Omental fat pad (tissue), 3 donors: ENCODE measurements at regions not wholly inside any gene's neighbourhood (a gene's known extent, or its start where the extent isn't known, plus 50 kb on each side); places are given as distances from the start of the nearest gene placed in this dataset.

Experiments
- ATAC-seq: fragments of 150-250 bp; one replicate; pipeline ENCODE4 v1.9.1; 2016; ENCODE audit warnings: mild to moderate bottlenecking, moderate library complexity; ENCODE audit not compliant: low FRiP score
- DNase-seq: peaks from one replicate; pipeline ENCODE4 v3.0.0-alpha.2; 2019; ENCODE audit warnings: low spot score
- TF ChIP-seq, protein P1 (sequence below), 3 donors: fragments of 450-650 bp; IDR thresholded peaks; one replicate each; pipeline ENCODE4 v1.5.1; 2016 to 2017; ENCODE audit warnings: antibody characterized with exemption in 3 of 3, mild to moderate bottlenecking in 3 of 3, moderate library complexity in 2 of 3

GRCh38 chr10:109450702-109451101, 472.6 kb downstream of the XPNPEP1 start:
- DNase-seq = no peak
- ATAC-seq = no peak
- TF ChIP-seq, protein P1, sequence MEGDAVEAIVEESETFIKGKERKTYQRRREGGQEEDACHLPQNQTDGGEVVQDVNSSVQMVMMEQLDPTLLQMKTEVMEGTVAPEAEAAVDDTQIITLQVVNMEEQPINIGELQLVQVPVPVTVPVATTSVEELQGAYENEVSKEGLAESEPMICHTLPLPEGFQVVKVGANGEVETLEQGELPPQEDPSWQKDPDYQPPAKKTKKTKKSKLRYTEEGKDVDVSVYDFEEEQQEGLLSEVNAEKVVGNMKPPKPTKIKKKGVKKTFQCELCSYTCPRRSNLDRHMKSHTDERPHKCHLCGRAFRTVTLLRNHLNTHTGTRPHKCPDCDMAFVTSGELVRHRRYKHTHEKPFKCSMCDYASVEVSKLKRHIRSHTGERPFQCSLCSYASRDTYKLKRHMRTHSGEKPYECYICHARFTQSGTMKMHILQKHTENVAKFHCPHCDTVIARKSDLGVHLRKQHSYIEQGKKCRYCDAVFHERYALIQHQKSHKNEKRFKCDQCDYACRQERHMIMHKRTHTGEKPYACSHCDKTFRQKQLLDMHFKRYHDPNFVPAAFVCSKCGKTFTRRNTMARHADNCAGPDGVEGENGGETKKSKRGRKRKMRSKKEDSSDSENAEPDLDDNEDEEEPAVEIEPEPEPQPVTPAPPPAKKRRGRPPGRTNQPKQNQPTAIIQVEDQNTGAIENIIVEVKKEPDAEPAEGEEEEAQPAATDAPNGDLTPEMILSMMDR (IDR thresholded peaks at IDR 0.05) = no peak

DNA sequence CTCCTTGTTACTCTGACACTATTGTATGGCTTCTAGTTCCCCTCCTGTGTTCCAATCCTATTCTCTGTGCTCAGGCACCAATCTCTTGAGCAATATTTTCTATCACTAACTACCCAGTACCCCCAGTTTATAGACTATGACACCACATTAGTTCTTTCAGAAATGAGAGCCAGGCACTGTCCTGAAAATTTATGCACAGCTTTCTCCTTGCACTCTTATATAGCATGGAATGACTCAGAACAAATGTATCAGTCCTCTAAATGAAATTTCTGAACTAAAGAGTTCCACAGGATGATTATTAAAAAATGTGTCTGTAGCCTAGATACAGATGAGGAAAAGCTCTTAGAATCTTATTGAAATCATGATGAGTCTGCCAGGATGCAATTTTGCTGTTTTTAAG, 489.9 kb downstream of the XPNPEP1 start:
- TF ChIP-seq, protein P1 (IDR thresholded peaks at IDR 0.05) = no peak
- ATAC-seq = no peak
- no peak for DNase-seq

GRCh38 chr10:109432281-109432680, 491.0 kb downstream of the XPNPEP1 start:
- TF ChIP-seq, protein P1 (IDR thresholded peaks at IDR 0.05) = no peak
- no peak for ATAC-seq
- DNase-seq = no peak

- TF ChIP-seq, protein P1 (IDR thresholded peaks at IDR 0.05) = no peak
- ATAC-seq (no peak), DNase-seq (no peak)
Observed at GRCh38 chr10:109430799-109431198, 492.5 kb downstream of the XPNPEP1 start.

GRCh38 chr10:109430043-109430760, 493.1 kb downstream of the XPNPEP1 start:
- TF ChIP-seq, protein P1 (IDR thresholded peaks at IDR 0.05) = no peak
- DNase-seq (no peak), ATAC-seq (no peak)

GRCh38 chr10:109428775-109429491, 494.4 kb downstream of the XPNPEP1 start:
- TF ChIP-seq, protein P1 (IDR thresholded peaks at IDR 0.05) = no peak
- ATAC-seq = no peak

GRCh38 chr10:109427411-109427810, 495.9 kb downstream of the XPNPEP1 start:
- ATAC-seq (no peak), DNase-seq (no peak)
- TF ChIP-seq, protein P1 (IDR thresholded peaks at IDR 0.05) = no peak

More at GRCh38 chr10:109428775-109429491, 494.4 kb downstream of the XPNPEP1 start:
- no peak for DNase-seq
